ENCODE measurements at regions not wholly inside any gene's neighbourhood (a gene's known extent, or its start where the extent isn't known, plus 50 kb on each side); places are given as distances from the start of the nearest gene placed in this dataset.

DNA sequence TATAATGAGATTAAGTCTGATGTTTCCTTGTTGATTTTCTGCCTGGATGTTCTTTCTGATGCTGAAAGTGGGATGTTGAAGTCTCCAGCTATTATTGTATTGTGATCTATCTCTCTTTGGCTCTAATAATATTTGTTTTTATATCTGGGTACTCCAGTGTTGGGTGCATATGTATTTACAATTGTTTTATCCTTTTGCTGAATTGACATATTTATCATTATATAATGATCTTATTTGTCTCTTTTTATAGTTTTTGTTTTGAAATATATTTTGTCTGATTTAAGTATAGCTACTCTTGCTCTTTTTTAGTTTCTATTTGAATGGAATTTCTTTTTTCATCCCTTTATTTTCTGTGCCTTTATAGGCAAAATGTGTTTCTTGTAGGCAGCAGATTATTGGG is 522.2 kb upstream of the NEGR1 start:
- Histone ChIP-seq H4K20me1 (ENCODE audit: insufficient read depth) (no peaks in the 10 kb centered on the region), H3K4me3 (ENCODE audit: low read length) (no peak overlapping the region), H3K27ac (ENCODE audit: low read length) (no peak overlapping the region), H3K36me3 (ENCODE audit: insufficient read depth, low read length) (no peaks in the 10 kb centered on the region), H3K4me2 (ENCODE audit: low read length) (no peak overlapping the region), H3K9ac (ENCODE audit: low read length) (no peak overlapping the region), H2AFZ (ENCODE audit: low read depth, low read length) (no peak overlapping the region), H3K9me2 (ENCODE audit: insufficient read depth, low read length) (no peaks in the 10 kb centered on the region), H3K9me3 (ENCODE audit: low read length) (no peaks in the 10 kb centered on the region), H3K27me3 (ENCODE audit: insufficient read depth, low read depth, low read length) (no peaks in the 10 kb centered on the region), H3F3A (ENCODE audit: insufficient read depth, low read length, poor library complexity, severe bottlenecking) (no peaks in the 10 kb centered on the region), H3K79me2 (replicated peaks; ENCODE audit: insufficient read depth, low read length) (no peaks in the 10 kb centered on the region)
- no peak for TF ChIP-seq SMC3 (conservative IDR thresholded peaks at IDR 0.05; ENCODE audit: poor library complexity)
- TF ChIP-seq, protein P1, sequence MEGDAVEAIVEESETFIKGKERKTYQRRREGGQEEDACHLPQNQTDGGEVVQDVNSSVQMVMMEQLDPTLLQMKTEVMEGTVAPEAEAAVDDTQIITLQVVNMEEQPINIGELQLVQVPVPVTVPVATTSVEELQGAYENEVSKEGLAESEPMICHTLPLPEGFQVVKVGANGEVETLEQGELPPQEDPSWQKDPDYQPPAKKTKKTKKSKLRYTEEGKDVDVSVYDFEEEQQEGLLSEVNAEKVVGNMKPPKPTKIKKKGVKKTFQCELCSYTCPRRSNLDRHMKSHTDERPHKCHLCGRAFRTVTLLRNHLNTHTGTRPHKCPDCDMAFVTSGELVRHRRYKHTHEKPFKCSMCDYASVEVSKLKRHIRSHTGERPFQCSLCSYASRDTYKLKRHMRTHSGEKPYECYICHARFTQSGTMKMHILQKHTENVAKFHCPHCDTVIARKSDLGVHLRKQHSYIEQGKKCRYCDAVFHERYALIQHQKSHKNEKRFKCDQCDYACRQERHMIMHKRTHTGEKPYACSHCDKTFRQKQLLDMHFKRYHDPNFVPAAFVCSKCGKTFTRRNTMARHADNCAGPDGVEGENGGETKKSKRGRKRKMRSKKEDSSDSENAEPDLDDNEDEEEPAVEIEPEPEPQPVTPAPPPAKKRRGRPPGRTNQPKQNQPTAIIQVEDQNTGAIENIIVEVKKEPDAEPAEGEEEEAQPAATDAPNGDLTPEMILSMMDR (IDR thresholded peaks at IDR 0.05; ENCODE audit: poor library complexity, severe bottlenecking), result no peak
- TF ChIP-seq, protein P2, sequence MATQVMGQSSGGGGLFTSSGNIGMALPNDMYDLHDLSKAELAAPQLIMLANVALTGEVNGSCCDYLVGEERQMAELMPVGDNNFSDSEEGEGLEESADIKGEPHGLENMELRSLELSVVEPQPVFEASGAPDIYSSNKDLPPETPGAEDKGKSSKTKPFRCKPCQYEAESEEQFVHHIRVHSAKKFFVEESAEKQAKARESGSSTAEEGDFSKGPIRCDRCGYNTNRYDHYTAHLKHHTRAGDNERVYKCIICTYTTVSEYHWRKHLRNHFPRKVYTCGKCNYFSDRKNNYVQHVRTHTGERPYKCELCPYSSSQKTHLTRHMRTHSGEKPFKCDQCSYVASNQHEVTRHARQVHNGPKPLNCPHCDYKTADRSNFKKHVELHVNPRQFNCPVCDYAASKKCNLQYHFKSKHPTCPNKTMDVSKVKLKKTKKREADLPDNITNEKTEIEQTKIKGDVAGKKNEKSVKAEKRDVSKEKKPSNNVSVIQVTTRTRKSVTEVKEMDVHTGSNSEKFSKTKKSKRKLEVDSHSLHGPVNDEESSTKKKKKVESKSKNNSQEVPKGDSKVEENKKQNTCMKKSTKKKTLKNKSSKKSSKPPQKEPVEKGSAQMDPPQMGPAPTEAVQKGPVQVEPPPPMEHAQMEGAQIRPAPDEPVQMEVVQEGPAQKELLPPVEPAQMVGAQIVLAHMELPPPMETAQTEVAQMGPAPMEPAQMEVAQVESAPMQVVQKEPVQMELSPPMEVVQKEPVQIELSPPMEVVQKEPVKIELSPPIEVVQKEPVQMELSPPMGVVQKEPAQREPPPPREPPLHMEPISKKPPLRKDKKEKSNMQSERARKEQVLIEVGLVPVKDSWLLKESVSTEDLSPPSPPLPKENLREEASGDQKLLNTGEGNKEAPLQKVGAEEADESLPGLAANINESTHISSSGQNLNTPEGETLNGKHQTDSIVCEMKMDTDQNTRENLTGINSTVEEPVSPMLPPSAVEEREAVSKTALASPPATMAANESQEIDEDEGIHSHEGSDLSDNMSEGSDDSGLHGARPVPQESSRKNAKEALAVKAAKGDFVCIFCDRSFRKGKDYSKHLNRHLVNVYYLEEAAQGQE (IDR thresholded peaks at IDR 0.05; ENCODE audit: borderline replicate concordance), result no peak

DNA sequence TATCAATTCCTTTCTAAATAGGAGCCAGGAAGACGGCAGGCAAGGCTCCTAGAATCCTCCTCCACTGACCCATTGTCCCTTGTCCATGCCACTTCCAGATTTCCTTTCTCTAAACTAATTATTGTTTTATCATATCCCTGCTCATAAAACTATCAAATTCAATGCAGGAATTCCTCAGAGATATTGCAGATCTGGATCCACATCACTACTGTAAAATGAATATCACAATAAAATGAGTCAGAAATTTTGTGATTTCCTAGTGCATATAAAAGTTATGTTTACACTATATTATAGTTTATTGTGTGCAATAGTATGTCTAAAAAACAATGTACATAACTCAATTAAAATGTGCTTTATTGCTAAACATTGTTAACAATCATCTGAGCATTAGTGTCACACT is 498.7 kb upstream of the NEGR1 start:
- Histone ChIP-seq H3K4me2 (ENCODE audit: low read length) (no peak overlapping the region), H3K9me3 (ENCODE audit: low read length) (no peaks in the 10 kb centered on the region), H3K79me2 (replicated peaks; ENCODE audit: insufficient read depth, low read length) (no peaks in the 10 kb centered on the region), H3K27me3 (ENCODE audit: insufficient read depth, low read depth, low read length) (no peaks in the 10 kb centered on the region), H3K27ac (ENCODE audit: low read length) (no peak overlapping the region), H2AFZ (ENCODE audit: low read depth, low read length) (no peak overlapping the region), H3K36me3 (ENCODE audit: insufficient read depth, low read length) (no peaks in the 10 kb centered on the region), H4K20me1 (ENCODE audit: insufficient read depth) (no peaks in the 10 kb centered on the region), H3K9ac (ENCODE audit: low read length) (no peak overlapping the region), H3K4me3 (ENCODE audit: low read length) (no peak overlapping the region), H3F3A (ENCODE audit: insufficient read depth, low read length, poor library complexity, severe bottlenecking) (no peaks in the 10 kb centered on the region), H3K9me2 (ENCODE audit: insufficient read depth, low read length) (no peaks in the 10 kb centered on the region)
- TF ChIP-seq TAF1 (IDR thresholded peaks at IDR 0.05; ENCODE audit: low read depth) (no peak), POLR2AphosphoS5 (IDR thresholded peaks at IDR 0.05) (no peak), RAD21 (conservative IDR thresholded peaks at IDR 0.05) (no peak), MXI1 (conservative IDR thresholded peaks at IDR 0.05; ENCODE audit: poor library complexity, severe bottlenecking) (no peak), EZH2 (IDR thresholded peaks at IDR 0.05; ENCODE audit: borderline replicate concordance, insufficient read depth, low read length, poor library complexity, severe bottlenecking) (no peak), SMC3 (conservative IDR thresholded peaks at IDR 0.05; ENCODE audit: poor library complexity) (no peak), EP300 (conservative IDR thresholded peaks at IDR 0.05; ENCODE audit: poor library complexity, severe bottlenecking) (no peak)
- TF ChIP-seq, protein P2 (IDR thresholded peaks at IDR 0.05; ENCODE audit: borderline replicate concordance), result no peak
- TF ChIP-seq, protein P1 (IDR thresholded peaks at IDR 0.05; ENCODE audit: poor library complexity, severe bottlenecking), result no peak
